NCI-H446 treated with DMSO at 0.1 percent for 48 hours (cell line): ENCODE measurements at regions not wholly inside any gene's neighbourhood (a gene's known extent, or its start where the extent isn't known, plus 50 kb on each side); places are given as distances from the start of the nearest gene placed in this dataset.

Experiments
- DNase-seq: peaks from one replicate; lab custom pipeline; 2025; lab: John Stamatoyannopoulos, UW

GRCh38 chr2:4369826-4370419, 666.5 kb downstream of the DCDC2C start:
- DNase-seq = no peak

GRCh38 chr2:4370422-4371090, 667.2 kb downstream of the DCDC2C start:
- DNase-seq = no peak

GRCh38 chr2:4381049-4381448, 677.7 kb downstream of the DCDC2C start:
- DNase-seq = no peak

DNA sequence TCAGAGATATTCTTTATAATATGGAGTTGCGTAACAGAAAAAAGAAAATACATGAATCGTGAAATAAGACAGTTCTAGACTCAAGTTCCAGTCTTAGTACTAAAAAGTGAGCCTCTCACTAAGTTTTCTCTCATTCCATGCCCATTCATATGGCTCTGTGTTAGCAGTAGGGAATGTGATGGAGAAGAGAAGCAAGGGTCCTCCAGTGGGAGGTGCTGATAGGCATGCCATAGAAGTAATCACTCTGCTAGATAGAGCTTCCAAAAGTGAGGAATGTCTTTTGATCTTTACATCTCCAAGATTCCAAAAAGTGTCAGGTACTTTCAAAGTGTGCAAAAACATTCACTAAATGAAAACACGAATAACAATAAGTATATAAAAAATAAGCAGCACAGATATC, 678.4 kb downstream of the DCDC2C start:
- DNase-seq = no peak

- no peak for DNase-seq
Measured at GRCh38 chr2:4391013-4391412, 687.6 kb downstream of the DCDC2C start.

DNA sequence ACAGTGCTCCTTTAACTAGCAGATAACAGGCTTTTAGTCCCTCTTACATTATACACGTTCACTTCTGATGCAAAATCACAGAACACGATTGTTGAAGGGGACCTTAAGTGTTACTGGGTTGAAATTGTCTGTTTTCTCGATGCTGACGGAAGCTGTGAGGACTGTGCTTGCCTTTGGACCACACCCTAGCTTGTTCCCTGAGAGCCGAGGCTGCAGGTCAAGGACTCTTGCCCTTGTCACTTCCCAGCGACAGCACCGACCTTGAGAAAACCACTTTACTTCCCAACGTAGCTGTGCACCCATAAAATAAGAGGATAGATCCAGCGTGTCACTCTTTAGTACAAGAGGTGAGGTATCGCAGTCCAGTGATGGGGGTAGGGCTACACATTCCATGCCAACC, 701.0 kb downstream of the DCDC2C start:
- no peak for DNase-seq

DNA sequence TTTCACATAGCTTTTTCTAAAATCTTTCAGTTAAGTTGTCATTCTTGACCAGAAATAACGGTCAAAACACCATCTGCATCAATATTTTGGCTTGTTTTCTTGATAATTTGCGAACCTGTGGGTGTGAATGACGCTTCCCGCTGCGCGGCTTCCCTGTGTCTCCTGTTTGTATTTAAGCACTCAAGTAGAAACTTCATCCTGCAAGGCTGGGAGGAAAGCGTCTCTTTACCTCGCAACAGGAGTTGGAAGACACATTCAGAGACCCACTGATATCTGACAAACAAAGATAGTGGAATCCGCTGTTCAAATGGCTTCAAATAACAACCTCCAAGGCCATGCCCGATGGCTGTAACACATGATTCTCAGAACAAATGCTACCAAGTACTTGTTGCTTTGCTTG, 704.9 kb downstream of the DCDC2C start:
- no peak for DNase-seq

DNA sequence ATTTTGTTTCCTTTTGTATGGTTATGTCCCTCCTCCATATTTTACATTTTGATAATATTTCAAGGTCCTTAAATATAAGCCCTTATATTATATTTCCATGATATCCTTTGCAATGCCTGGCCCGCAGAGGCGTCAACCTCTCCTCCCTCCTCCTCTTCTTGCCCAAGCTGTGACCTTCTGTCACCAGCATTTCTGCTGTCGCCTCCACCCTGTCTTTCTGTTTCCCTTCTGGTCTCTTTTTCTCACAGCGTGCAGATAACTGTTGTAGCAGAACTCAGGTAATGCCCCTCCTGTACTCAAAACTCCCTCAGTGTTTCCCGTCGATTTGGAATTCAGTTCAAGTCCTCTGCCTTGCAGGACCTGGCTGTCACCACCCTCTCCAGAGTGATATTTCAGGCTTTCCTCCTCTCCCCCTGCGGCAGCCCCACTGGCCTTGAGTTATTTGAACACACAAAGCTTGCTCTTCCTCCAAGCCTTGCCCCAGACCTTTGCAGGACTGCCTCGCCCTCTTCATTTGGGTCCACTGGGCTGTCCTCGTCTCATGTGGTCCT, 709.3 kb downstream of the DCDC2C start:
- DNase-seq = no peak

DNA sequence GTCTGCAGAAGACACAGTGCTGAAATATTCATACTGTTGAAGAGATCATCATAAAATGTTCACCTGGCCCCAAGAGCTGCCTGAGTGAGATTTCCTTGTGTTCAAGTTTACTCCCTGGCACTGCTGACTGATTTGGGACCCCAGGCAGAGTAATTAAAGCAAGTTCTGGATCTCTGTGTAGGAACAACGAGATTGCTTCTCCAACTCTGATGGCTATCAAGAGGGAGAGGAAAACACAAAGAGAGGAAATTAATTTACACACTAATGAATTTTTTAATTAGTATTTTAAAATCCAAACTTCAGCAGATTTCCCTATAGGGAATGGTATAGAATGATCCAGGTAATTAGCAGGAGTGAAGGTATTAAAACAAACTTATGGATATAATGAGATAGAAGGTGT, 711.8 kb downstream of the DCDC2C start:
- DNase-seq = no peak

DNA sequence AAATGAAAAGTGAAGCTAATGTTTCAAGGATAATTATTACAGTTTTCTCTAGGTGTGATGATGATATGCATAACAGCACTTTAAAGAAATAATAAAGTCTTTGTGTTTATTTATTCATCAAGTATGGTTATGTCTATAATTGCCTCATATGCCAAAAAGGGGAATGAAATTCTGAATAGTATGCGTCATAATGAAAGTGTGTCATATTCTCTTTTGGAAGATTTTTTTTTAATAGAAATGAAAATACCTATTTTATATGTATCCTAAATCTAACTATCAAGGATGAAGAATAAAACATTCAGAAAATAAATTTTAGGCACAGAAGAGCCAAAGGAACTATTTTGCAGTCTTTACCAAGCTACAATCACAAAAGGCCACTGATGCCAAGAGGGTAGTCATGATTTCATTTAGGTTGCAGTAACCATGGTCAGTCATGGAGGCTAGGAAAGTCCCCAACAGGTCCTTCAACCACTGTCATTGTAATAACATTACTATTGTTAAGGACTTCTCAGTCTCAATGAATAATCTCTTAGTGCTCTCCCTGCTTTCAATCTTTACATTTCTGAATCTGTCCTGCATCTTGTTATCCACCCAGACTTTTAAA, 712.5 kb downstream of the DCDC2C start:
- no peak for DNase-seq

- no peak for DNase-seq
Measured at GRCh38 chr2:4416431-4416830, 713.1 kb downstream of the DCDC2C start.

DNA sequence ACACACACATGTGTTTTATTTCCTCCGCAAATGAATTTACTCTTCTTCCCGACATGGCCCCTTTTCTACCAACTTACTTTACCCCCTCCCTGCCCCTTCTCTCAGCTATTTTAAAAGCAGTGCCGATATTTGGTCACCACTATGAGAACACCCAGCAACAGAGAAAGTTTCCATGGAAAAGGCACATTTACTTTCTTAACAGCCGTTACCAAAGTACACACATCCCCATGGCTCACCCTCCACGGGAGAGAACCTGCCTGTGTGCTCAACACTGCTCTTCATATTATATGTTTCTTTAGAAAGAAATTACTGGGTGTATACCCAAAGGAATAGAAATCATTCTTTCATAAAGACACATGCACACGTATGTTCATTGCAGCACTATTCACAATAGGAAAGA, 714.4 kb downstream of the DCDC2C start:
- no peak for DNase-seq

DNA sequence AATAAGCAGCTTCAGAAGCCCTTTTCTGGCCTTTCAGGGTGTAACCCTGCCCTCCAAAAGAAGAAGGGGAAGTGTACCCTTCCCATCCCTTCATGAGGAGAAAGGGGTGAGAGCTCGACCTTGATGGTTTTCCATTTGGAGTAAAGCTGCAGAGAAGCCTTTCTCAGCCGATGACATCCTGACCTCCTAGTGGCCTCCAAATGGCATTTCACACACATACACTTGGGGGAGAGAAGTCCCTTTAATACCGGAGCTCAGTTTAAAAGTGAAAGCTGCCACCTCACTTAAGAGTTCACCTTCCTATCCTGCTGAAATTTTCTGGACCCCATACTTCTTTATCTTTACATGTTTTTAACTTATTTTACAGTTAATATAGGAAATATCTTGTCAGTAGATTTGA, 716.7 kb downstream of the DCDC2C start:
- DNase-seq = no peak

DNA sequence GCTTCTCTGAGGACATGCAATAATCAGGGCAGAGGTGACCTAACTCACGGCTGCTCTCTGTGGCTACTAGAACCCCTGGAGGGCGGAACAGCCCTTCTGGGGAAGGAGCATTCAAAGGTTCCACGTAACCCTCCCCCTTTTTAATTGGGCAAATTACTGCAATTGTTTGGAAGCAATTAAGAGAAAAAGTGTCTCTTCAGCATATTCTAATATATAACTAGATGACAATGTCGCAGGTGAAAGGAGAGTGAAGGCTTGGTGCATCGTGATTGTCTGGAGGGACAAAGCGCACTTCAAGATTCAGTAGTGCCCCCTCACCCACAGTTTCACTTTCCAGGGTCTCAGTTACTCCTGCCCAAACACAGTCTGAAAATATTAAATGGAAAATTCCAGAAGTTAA, 720.8 kb downstream of the DCDC2C start:
- DNase-seq = no peak

DNA sequence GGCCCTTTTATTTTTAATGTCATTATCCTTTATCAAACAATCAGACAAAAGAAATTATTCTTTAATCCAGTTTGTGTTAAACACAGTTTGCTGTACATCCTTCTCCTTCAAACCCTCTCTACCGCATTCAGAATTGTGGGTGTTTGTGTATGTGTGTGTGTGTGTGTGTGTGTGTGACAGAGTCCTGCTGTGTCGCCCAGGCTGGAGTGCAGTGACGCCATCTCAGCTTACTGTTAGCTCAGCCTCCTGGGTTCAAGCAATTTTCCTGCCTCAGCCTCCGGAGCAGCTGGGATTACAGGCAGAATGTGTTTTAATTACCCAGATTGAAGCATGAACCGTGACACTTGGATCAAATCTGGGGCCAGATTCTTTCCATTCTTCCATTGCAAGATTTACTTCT, 723.7 kb downstream of the DCDC2C start:
- DNase-seq = no peak

- no peak for DNase-seq
Measured at GRCh38 chr2:4445821-4446220, 742.4 kb downstream of the DCDC2C start.

GRCh38 chr2:4454907-4455306, 751.5 kb downstream of the DCDC2C start:
- DNase-seq = no peak

DNA sequence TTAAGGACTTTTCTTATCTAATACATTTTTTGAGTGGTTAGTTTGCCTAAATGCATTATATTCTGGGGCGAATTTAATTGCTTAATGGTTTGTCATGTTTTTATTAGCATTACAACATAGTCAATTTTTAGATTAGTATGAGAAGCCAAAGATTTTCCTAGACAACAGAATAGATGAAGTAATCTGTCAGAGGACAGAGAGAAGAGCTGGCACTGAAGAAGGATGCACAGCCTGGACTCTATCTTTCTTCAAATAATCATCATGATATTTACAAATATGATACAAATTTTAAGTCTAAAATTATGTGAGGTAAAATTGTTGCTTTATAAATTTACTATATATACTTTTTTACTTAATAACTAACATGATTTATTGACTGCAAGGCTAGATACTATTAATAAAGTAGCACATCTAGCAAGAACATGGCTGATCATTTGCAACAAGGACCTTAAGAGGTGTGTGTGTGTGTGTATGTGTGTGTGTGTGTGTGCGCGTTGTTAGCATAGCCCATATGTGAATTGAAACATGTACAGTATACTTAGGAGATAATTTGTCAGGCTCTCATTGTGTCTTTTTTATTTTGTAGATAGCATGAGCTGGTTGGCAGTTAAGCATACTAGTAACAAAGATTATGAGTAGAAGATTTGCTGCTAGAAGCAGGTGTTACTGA, 752.2 kb downstream of the DCDC2C start:
- DNase-seq = no peak

- DNase-seq = no peak
Measured at GRCh38 chr2:4464634-4465266, 761.4 kb downstream of the DCDC2C start.

DNA sequence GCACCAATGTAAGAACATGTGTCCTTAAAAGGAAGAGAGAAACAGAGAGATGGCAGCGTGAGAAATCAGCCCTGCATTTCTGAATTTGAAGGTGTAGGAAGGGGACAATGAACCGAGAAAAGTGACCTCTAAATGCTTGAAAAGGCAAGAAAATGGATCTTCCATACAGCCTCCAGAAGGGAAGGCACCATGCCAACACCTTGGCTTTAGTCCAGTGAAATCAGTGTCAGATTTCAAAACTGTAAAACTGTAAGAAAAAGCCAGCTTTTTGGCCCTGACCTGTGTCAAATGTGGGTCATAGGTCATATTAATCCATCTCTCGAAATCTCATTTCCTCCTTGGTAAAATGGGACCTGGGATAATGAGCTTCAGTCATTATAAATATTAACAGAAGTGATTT, 762.3 kb downstream of the DCDC2C start:
- no peak for DNase-seq

DNA sequence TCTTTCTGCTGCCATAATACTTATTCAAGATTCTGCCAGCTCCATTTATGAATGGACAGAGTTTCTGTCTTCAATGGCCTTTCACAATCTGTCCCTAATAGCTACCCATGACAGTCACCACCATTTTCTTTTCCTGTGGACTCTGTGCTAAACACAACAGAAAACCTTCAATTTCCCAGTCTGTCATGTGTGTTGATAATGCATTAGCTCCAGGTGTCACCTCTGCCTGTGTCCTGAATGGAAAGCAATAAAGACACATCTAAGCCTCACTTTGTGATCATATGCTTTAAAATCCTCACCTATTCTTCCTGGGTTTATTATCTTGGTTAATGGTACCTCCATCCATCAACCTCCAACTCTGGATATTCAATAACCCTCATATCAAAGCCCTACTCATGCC, 772.2 kb downstream of the DCDC2C start:
- DNase-seq = no peak

- no peak for DNase-seq
Measured at GRCh38 chr2:4483050-4483449, 779.7 kb downstream of the DCDC2C start.
